Large intestine (tissue), 3 donors: ENCODE measurements at regions not wholly inside any gene's neighbourhood (a gene's known extent, or its start where the extent isn't known, plus 50 kb on each side); places are given as distances from the start of the nearest gene placed in this dataset.

ENCODE experiments used
- DNase-seq, 2 donors: peaks; one replicate each; pipeline versions ENCODE4 v3.0.0 to v3.0.0-alpha.2; 2013
- H3K27ac ChIP-seq: one replicate; pipeline ENCODE4 v1.5.1; 2013; ENCODE audit warnings: low read length
- H3K27me3 ChIP-seq: 2 replicates; pipeline ENCODE4 v1.6.1; 2013; ENCODE audit warnings: low read length; ENCODE audit not compliant: control insufficient read depth, insufficient read depth
- H3K36me3 ChIP-seq: 2 replicates; pipeline ENCODE4 v1.6.1; 2013; ENCODE audit warnings: low read length; ENCODE audit not compliant: control insufficient read depth, insufficient read depth
- H3K4me1 ChIP-seq: one replicate; pipeline ENCODE4 v1.6.1; 2013; ENCODE audit warnings: low read length; ENCODE audit not compliant: control insufficient read depth, insufficient read depth
- H3K4me3 ChIP-seq: one replicate; pipeline ENCODE4 v1.5.1; 2013; ENCODE audit warnings: low read length
- H3K9me3 ChIP-seq: one replicate; pipeline ENCODE4 v1.6.1; 2013; ENCODE audit warnings: mild to moderate bottlenecking, low read depth, low read length, moderate library complexity; ENCODE audit not compliant: control insufficient read depth
- WGBS: methylation state at CpG from one replicate; pipeline ENCODE4 v1.1.5; 2013; ENCODE audit warnings: low lambda C conversion rate; ENCODE audit not compliant: insufficient coverage; 5-methylcytosine and 5-hydroxymethylcytosine counted together

DNA sequence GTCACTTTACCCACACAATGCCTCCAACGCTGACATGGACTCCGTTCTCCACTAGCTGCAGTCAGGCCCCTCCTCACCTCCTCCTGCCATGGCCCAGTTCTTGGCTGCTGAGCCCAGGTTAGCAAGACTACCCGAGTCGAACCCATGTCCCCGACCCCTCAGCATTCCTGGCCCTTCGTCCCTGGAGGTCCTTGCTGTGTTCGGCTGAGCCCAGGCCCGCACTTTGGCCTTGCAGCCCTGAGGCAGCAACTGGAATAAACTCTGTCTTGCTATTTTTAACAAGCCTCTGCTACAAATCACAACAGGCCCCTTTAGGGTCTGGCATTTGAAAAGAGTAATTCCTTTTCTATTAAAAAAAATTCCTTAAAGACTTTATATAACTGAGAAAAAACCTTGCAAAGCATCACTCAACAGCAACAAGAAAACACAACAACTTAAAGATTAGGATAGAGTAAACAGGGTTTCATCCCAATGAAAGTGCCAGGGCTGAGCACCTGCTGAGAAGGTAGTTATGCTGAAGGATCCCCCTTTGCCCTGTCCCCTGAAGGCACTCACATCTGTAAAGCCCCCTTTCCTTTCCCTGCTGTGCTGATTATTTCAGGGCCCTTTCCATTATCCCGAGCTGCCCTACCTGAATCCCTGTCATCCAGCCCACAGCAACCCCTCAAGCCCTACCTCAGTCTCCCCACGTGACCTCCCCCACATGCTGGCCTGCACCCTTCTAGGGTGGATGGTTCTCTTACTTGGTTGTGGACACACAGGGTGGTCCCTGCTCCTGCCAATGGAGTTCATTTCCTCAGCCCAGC lies 120.0 kb upstream of the SNTG2 start:
- Histone ChIP-seq H3K4me1 (no peaks in the 10 kb centered on the region), H3K4me3 (no peak overlapping the region), H3K27ac (no peak overlapping the region), H3K27me3 (no peaks in the 10 kb centered on the region), H3K36me3 (no peaks in the 10 kb centered on the region), H3K9me3 (no peaks in the 10 kb centered on the region)
- DNase-seq: no peak
- 86% methylated on average over 1 of the region's 10 CpGs for WGBS

- no peaks in the 10 kb centered on the region for H3K36me3 ChIP-seq
- no peaks in the 10 kb centered on the region for H3K4me1 ChIP-seq
- H3K4me3 ChIP-seq: no peak overlapping the region
- no peaks in the 10 kb centered on the region for H3K27me3 ChIP-seq
- WGBS: 100% methylated on average over 1 of the region's 6 CpGs
- DNase-seq: no peak
- no peaks in the 10 kb centered on the region for H3K9me3 ChIP-seq
- no peak overlapping the region for H3K27ac ChIP-seq
Observed at GRCh38 chr2:829047-829446, 121.6 kb upstream of the SNTG2 start.

GRCh38 chr2:824954-825353 lies 125.7 kb upstream of the SNTG2 start:
- no peak overlapping the region for H3K27ac ChIP-seq
- no peaks in the 10 kb centered on the region for H3K27me3 ChIP-seq
- DNase-seq: no peak
- no peaks in the 10 kb centered on the region for H3K36me3 ChIP-seq
- H3K4me1 ChIP-seq: no peaks in the 10 kb centered on the region
- WGBS: no CpG with 5 or more reads among the region's 8 CpGs
- no peak overlapping the region for H3K4me3 ChIP-seq
- H3K9me3 ChIP-seq: peaks cover 3% of the 10 kb centered on the region

- WGBS: no CpG with 5 or more reads among the region's 10 CpGs
- Histone ChIP-seq H3K36me3 (no peaks in the 10 kb centered on the region), H3K9me3 (peaks cover 3% of the 10 kb centered on the region), H3K4me1 (no peaks in the 10 kb centered on the region), H3K27ac (no peak overlapping the region), H3K27me3 (no peaks in the 10 kb centered on the region), H3K4me3 (no peak overlapping the region)
- no peak for DNase-seq
Observed at GRCh38 chr2:824524-824923, 126.1 kb upstream of the SNTG2 start.

DNA sequence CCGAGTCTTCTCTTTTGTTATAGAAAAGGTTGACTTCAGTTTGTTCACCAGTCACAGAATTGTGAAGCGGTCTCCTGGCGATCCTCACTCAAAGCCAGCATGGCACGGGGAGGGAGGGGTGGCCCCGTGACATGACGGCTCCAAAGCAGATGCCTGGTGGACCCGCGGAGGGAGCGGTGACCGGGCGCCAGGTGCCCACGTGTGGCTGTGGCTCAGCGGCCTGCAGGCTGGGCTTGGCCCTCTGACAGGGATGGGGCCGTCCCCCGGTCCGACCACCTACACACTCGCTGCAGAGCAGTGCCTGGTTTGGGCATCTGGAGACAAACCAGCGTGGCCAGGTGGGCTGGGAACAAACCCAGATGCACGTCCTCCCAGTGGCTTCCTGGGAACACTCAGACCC lies 129.1 kb upstream of the SNTG2 start:
- DNase-seq: no peak
- H3K27ac ChIP-seq: no peak overlapping the region
- H3K27me3 ChIP-seq: no peaks in the 10 kb centered on the region
- no peaks in the 10 kb centered on the region for H3K4me1 ChIP-seq
- WGBS: no CpG with 5 or more reads among the region's 19 CpGs
- no peak overlapping the region for H3K4me3 ChIP-seq
- H3K36me3 ChIP-seq: no peaks in the 10 kb centered on the region
- H3K9me3 ChIP-seq: peaks cover 3% of the 10 kb centered on the region

- Histone ChIP-seq H3K27ac (no peak overlapping the region), H3K36me3 (no peaks in the 10 kb centered on the region), H3K9me3 (peaks cover 3% of the 10 kb centered on the region), H3K4me1 (no peaks in the 10 kb centered on the region), H3K27me3 (no peaks in the 10 kb centered on the region), H3K4me3 (no peak overlapping the region)
- DNase-seq: no peak
- no CpG with 5 or more reads among the region's 7 CpGs for WGBS
Observed at GRCh38 chr2:819601-820000, 131.0 kb upstream of the SNTG2 start.

- 100% methylated on average over 1 of the region's 12 CpGs for WGBS
- H3K36me3 ChIP-seq: no peaks in the 10 kb centered on the region
Observed at GRCh38 chr2:819121-819520, 131.5 kb upstream of the SNTG2 start.

DNA sequence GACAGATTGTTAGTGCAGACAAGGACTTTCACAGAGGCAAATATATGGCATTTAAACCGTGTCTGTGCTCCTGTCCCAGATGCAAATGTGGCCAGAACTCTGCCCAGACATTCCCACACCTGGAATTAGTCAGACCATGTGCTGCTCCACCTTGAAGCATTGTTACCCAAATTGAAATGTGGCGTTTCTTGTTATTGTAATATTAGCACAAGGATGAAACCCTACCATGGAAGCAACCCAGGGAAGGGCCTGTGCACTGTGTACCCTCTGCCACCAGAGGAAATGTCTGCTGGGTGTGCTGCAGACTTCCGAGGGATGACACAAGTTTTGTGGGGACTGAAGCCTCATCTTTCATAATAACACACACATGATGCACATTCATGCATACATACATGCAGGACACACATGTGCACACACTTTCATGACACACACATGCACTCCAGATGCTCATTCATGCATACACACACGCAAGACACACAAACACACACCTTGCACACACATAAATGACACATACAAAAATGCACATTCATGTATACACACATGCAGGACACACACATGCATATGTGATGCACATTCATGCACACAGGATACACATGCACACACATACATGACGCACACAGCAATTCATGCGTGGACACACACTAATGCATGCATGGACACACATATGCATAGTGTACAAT lies 133.2 kb upstream of the SNTG2 start:
- Histone ChIP-seq H3K27ac (no peak overlapping the region), H3K9me3 (peaks cover 3% of the 10 kb centered on the region), H3K4me3 (no peak overlapping the region), H3K36me3 (no peaks in the 10 kb centered on the region), H3K27me3 (no peaks in the 10 kb centered on the region), H3K4me1 (no peaks in the 10 kb centered on the region)
- no peak for DNase-seq
- WGBS: 39% methylated on average over 2 of the region's 6 CpGs

More at GRCh38 chr2:819121-819520, 131.5 kb upstream of the SNTG2 start:
- Histone ChIP-seq H3K4me1 (no peaks in the 10 kb centered on the region), H3K27me3 (no peaks in the 10 kb centered on the region), H3K27ac (no peak overlapping the region), H3K4me3 (no peak overlapping the region), H3K9me3 (peaks cover 3% of the 10 kb centered on the region)
- DNase-seq: no peak

GRCh38 chr2:816278-816677 lies 134.4 kb upstream of the SNTG2 start:
- Histone ChIP-seq H3K9me3 (no peaks in the 10 kb centered on the region), H3K36me3 (no peaks in the 10 kb centered on the region), H3K4me1 (no peaks in the 10 kb centered on the region), H3K27me3 (no peaks in the 10 kb centered on the region), H3K27ac (no peak overlapping the region), H3K4me3 (no peak overlapping the region)
- no CpG with 5 or more reads among the region's 5 CpGs for WGBS
- no peak for DNase-seq

DNA sequence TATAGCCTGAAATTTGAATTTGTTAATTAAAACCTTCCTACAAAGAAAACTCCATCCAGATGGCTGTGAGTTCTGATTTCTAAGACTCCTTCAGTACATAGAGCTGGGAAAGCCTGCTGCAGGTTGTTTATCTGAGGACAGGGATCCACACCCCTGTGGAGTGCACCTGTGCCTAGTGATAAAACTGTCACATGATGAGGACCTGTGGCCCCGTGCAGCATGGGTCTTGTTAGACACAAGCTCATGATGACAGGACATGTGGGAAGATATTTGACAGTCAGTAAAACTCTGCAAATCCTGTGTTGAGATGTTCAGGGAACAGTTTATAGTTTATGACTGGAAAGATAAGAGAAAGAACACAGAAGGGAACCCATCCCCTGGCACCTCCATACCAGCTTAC lies 133.2 kb upstream of the TMEM18 start:
- peak; percentile 19 to 64 for DNase-seq
- Histone ChIP-seq H3K9me3 (no peaks in the 10 kb centered on the region), H3K36me3 (no peaks in the 10 kb centered on the region), H3K27ac (no peak overlapping the region), H3K27me3 (no peaks in the 10 kb centered on the region), H3K4me3 (no peak overlapping the region), H3K4me1 (no peaks in the 10 kb centered on the region)
- no CpG with 5 or more reads among the region's 1 CpG for whole genome bisulfite sequencing
